Prostate gland (tissue), 2 donors: ENCODE measurements at regions not wholly inside any gene's neighbourhood (a gene's known extent, or its start where the extent isn't known, plus 50 kb on each side); places are given as distances from the start of the nearest gene placed in this dataset.
A peak's percentile ranks its signal among the peaks of the same experiment; 100 is the strongest.

Source experiments
- CTCF ChIP-seq, 4 experiments: fragments of 200-600 bp in 2 of 4; fragments of 450-650 bp in 2 of 4; sonication (generic) in 2 of 4; IDR thresholded peaks; 1 replicate in 3 of 4; 2 replicates in 1 of 4; pipeline ENCODE4 v1.5.1; 2016 to 2019; ENCODE audit warnings: antibody characterized with exemption in 4 of 4, mild to moderate bottlenecking in 2 of 4, moderate library complexity in 2 of 4
- POLR2A ChIP-seq: fragments of 450-650 bp; IDR thresholded peaks from one replicate; pipeline ENCODE4 v1.6.1; 2016; ENCODE audit warnings: antibody characterized with exemption, mild to moderate bottlenecking
- POLR2AphosphoS5 ChIP-seq: sonication (generic); formaldehyde crosslinking; IDR thresholded peaks from one replicate; pipeline ENCODE4 v1.6.1; 2017; ENCODE audit warnings: antibody characterized with exemption

GRCh38 chr11:114832532-114833125, 154.3 kb downstream of the NXPE2 start:
- TF ChIP-seq CTCF (IDR thresholded peaks at IDR 0.05), result no peak
- no peak for TF ChIP-seq POLR2A
- peak; percentile 65 for TF ChIP-seq POLR2AphosphoS5
